ENCODE measurements at regions not wholly inside any gene's neighbourhood (a gene's known extent, or its start where the extent isn't known, plus 50 kb on each side); places are given as distances from the start of the nearest gene placed in this dataset.

GRCh38 chr15:29457729-29458128, 188.1 kb upstream of the NSMCE3 start:
- no peak for TF ChIP-seq EP300 (IDR thresholded peaks at IDR 0.05)
- TF ChIP-seq, protein P1, sequence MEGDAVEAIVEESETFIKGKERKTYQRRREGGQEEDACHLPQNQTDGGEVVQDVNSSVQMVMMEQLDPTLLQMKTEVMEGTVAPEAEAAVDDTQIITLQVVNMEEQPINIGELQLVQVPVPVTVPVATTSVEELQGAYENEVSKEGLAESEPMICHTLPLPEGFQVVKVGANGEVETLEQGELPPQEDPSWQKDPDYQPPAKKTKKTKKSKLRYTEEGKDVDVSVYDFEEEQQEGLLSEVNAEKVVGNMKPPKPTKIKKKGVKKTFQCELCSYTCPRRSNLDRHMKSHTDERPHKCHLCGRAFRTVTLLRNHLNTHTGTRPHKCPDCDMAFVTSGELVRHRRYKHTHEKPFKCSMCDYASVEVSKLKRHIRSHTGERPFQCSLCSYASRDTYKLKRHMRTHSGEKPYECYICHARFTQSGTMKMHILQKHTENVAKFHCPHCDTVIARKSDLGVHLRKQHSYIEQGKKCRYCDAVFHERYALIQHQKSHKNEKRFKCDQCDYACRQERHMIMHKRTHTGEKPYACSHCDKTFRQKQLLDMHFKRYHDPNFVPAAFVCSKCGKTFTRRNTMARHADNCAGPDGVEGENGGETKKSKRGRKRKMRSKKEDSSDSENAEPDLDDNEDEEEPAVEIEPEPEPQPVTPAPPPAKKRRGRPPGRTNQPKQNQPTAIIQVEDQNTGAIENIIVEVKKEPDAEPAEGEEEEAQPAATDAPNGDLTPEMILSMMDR (IDR thresholded peaks at IDR 0.05) = no peak
- TF ChIP-seq POLR2AphosphoS5 (IDR thresholded peaks at IDR 0.05) = no peak
- TF ChIP-seq POLR2A (IDR thresholded peaks at IDR 0.05) = no peak
- H3K4me3 ChIP-seq = no peak overlapping the region
- no peaks in the 10 kb centered on the region for H3K36me3 ChIP-seq
- intact Hi-C loops (cut with DNase I; ENCODE audit: low total_unique reads) = no loop called here
- no peak overlapping the region for H3K27ac ChIP-seq
- no peaks in the 10 kb centered on the region for H3K27me3 ChIP-seq
- H3K9me3 ChIP-seq = no peaks in the 10 kb centered on the region
- H3K4me1 ChIP-seq = no peaks in the 10 kb centered on the region
- 74 to 89% (median 80%) methylated on average over 6 of the region's 6 CpGs for WGBS, 5 donors
- DNase-seq = no peak

GRCh38 chr15:29456964-29457363, 187.3 kb upstream of the NSMCE3 start:
- Histone ChIP-seq H3K27me3 (no peaks in the 10 kb centered on the region), H3K4me3 (no peak overlapping the region), H3K4me1 (no peaks in the 10 kb centered on the region), H3K36me3 (no peaks in the 10 kb centered on the region), H3K9me3 (no peaks in the 10 kb centered on the region), H3K27ac (no peak overlapping the region)
- intact Hi-C loops (cut with DNase I; ENCODE audit: low total_unique reads) = no loop called here
- DNase-seq = no peak
- 69 to 83% (median 79%) methylated on average over 8 of the region's 8 CpGs for WGBS, 5 donors
- TF ChIP-seq POLR2A (IDR thresholded peaks at IDR 0.05) (no peak), POLR2AphosphoS5 (IDR thresholded peaks at IDR 0.05) (no peak), EP300 (IDR thresholded peaks at IDR 0.05) (no peak)
- TF ChIP-seq, protein P1 (IDR thresholded peaks at IDR 0.05) = no peak

- intact Hi-C loops (cut with DNase I; ENCODE audit: low total_unique reads) = no loop called here
- Histone ChIP-seq H3K9me3 (no peaks in the 10 kb centered on the region), H3K27me3 (peaks cover 0 to 4% (median 0%) of the 10 kb centered on the region in 3 donors), H3K27ac (no peak overlapping the region), H3K4me1 (no peaks in the 10 kb centered on the region), H3K4me3 (no peak overlapping the region), H3K36me3 (no peaks in the 10 kb centered on the region)
- DNase-seq = no peak
- no peak for TF ChIP-seq POLR2A (IDR thresholded peaks at IDR 0.05)
- TF ChIP-seq EP300 (IDR thresholded peaks at IDR 0.05) = no peak
- TF ChIP-seq, protein P1 (IDR thresholded peaks at IDR 0.05) = no peak
- no peak for TF ChIP-seq POLR2AphosphoS5 (IDR thresholded peaks at IDR 0.05)
- 89 to 95% (median 92%) methylated on average over 4 of the region's 4 CpGs for WGBS, 5 donors
Observed at GRCh38 chr15:29456255-29456654, 186.6 kb upstream of the NSMCE3 start.

GRCh38 chr15:29455530-29455929, 185.9 kb upstream of the NSMCE3 start:
- 82 to 91% (median 87%) methylated on average over 4 of the region's 4 CpGs for WGBS, 5 donors
- H3K27me3 ChIP-seq = peaks cover 0 to 7% (median 0%) of the 10 kb centered on the region in 3 donors
- H3K4me3 ChIP-seq = no peak overlapping the region
- H3K4me1 ChIP-seq = no peaks in the 10 kb centered on the region
- DNase-seq = no peak
- intact Hi-C loops (cut with DNase I; ENCODE audit: low total_unique reads) = no loop called here
- TF ChIP-seq POLR2AphosphoS5 (IDR thresholded peaks at IDR 0.05) (no peak), EP300 (IDR thresholded peaks at IDR 0.05) (no peak), POLR2A (IDR thresholded peaks at IDR 0.05) (no peak)
- TF ChIP-seq, protein P1 (IDR thresholded peaks at IDR 0.05) = no peak
- no peaks in the 10 kb centered on the region for H3K9me3 ChIP-seq
- H3K36me3 ChIP-seq = no peaks in the 10 kb centered on the region
- no peak overlapping the region for H3K27ac ChIP-seq

Data from stomach (tissue), 8 donors.